SK-N-SH (cell line): ENCODE measurements at regions not wholly inside any gene's neighbourhood (a gene's known extent, or its start where the extent isn't known, plus 50 kb on each side); places are given as distances from the start of the nearest gene placed in this dataset.

Experiments used
- CHD2 ChIP-seq: fragments of 150-350 bp; IDR thresholded peaks from 2 replicates; pipeline ENCODE4 v1.6.1; 2018; ENCODE audit warnings: low read length; ENCODE audit not compliant: partially characterized antibody
- EP300 ChIP-seq, 2 experiments: IDR thresholded peaks; 2 replicates each; pipeline versions ENCODE4 v1.4.0 to v1.6.1; 2012; ENCODE audit warnings: borderline replicate concordance in 1 of 2, low read depth in 1 of 2, low read length in 1 of 2
- GATA2 ChIP-seq: sonication (generic); formaldehyde crosslinking; IDR thresholded peaks from 2 replicates; pipeline ENCODE4 v1.5.0; 2020; ENCODE audit warnings: mild to moderate bottlenecking, missing genetic modification reagents
- NRF1 ChIP-seq: IDR thresholded peaks from 2 replicates; pipeline ENCODE4 v1.6.1; 2012; ENCODE audit warnings: low read depth, mild to moderate bottlenecking, low read length
- POLR2AphosphoS5 ChIP-seq: IDR thresholded peaks from 2 replicates; pipeline ENCODE4 v1.6.1; 2012; ENCODE audit warnings: low read depth, low read length
- RFX5 ChIP-seq: IDR thresholded peaks from 2 replicates; pipeline ENCODE4 v1.6.1; 2012; ENCODE audit warnings: mild to moderate bottlenecking, improper control_type of control experiment, low read length
- SIN3A ChIP-seq: IDR thresholded peaks from 2 replicates; pipeline ENCODE4 v1.6.1; 2012; ENCODE audit warnings: low read depth, mild to moderate bottlenecking, low read length, moderate library complexity, borderline replicate concordance
- SMC3 ChIP-seq: IDR thresholded peaks from 2 replicates; pipeline ENCODE4 v1.6.1; 2012; ENCODE audit warnings: low read depth, low read length, improper control_type of control experiment
- TAF1 ChIP-seq: IDR thresholded peaks from 2 replicates; pipeline ENCODE4 v1.6.1; 2012; ENCODE audit warnings: low read depth, mild to moderate bottlenecking, low read length, moderate library complexity, borderline replicate concordance
- TEAD4 ChIP-seq: IDR thresholded peaks from 2 replicates; pipeline ENCODE4 v1.4.0; 2012; ENCODE audit warnings: mild to moderate bottlenecking, borderline replicate concordance; ENCODE audit not compliant: insufficient read depth
- YY1 ChIP-seq: IDR thresholded peaks from 2 replicates; pipeline ENCODE4 v1.4.0; 2012; ENCODE audit warnings: low read depth, mild to moderate bottlenecking
- TF ChIP-seq, protein P1 (sequence below): fragments of 150-350 bp; IDR thresholded peaks from 2 replicates; pipeline ENCODE4 v1.6.1; 2016; ENCODE audit warnings: mild to moderate bottlenecking, low read depth, low read length
- TF ChIP-seq, protein P2 (sequence below): fragments of 200-600 bp; sonication (generic); IDR thresholded peaks from 2 replicates; pipeline ENCODE4 v1.6.1; 2017; ENCODE audit warnings: antibody characterized with exemption, mild to moderate bottlenecking, moderate library complexity

DNA sequence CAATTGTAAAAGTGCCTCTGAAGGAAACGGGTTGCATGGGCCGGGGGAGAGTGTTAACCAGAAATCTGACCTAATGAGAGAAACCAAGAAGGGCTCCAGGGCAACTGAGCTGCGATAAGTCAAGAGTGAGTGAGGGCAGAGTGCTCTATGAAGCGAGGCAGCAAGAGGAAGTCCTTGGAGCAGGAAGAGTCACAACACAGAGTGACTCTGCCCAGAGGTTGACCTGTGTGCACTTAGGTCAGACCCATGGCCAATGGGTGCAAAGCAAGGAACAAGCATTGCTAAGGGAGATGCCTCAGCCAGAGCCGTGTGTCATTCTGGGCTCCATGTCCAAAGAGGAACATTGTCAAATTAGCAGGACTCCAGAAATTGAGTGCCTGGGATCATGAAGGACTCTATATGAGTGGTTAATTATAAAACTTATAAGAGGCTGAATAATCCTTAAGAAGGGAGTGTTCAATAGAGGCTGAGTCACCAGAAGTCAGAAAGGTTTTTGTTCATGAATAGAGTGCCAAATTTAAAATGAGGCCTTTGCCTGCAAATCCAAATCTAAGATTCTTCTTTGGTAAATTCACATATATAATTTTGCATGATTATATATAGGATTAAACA, 438.5 kb downstream of the MED10 start:
- TF ChIP-seq GATA2 (CRISPR knock-in tag): no peak
- TF ChIP-seq, protein P1, sequence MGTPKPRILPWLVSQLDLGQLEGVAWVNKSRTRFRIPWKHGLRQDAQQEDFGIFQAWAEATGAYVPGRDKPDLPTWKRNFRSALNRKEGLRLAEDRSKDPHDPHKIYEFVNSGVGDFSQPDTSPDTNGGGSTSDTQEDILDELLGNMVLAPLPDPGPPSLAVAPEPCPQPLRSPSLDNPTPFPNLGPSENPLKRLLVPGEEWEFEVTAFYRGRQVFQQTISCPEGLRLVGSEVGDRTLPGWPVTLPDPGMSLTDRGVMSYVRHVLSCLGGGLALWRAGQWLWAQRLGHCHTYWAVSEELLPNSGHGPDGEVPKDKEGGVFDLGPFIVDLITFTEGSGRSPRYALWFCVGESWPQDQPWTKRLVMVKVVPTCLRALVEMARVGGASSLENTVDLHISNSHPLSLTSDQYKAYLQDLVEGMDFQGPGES: no peak
- no peak for TF ChIP-seq TEAD4
- TF ChIP-seq YY1: no peak
- TF ChIP-seq, protein P2, sequence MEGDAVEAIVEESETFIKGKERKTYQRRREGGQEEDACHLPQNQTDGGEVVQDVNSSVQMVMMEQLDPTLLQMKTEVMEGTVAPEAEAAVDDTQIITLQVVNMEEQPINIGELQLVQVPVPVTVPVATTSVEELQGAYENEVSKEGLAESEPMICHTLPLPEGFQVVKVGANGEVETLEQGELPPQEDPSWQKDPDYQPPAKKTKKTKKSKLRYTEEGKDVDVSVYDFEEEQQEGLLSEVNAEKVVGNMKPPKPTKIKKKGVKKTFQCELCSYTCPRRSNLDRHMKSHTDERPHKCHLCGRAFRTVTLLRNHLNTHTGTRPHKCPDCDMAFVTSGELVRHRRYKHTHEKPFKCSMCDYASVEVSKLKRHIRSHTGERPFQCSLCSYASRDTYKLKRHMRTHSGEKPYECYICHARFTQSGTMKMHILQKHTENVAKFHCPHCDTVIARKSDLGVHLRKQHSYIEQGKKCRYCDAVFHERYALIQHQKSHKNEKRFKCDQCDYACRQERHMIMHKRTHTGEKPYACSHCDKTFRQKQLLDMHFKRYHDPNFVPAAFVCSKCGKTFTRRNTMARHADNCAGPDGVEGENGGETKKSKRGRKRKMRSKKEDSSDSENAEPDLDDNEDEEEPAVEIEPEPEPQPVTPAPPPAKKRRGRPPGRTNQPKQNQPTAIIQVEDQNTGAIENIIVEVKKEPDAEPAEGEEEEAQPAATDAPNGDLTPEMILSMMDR: no peak
- no peak for TF ChIP-seq TAF1
- TF ChIP-seq RFX5: no peak
- no peak for TF ChIP-seq NRF1
- no peak for TF ChIP-seq POLR2AphosphoS5
- no peak for TF ChIP-seq SMC3
- TF ChIP-seq CHD2: no peak
- no peak for TF ChIP-seq EP300 (IDR thresholded peaks at IDR 0.05; ENCODE audit: borderline replicate concordance in 1 of 2, low read depth in 1 of 2, low read length in 1 of 2)
- no peak for TF ChIP-seq SIN3A
